ENCODE measurements at regions not wholly inside any gene's neighbourhood (a gene's known extent, or its start where the extent isn't known, plus 50 kb on each side); places are given as distances from the start of the nearest gene placed in this dataset.

DNA sequence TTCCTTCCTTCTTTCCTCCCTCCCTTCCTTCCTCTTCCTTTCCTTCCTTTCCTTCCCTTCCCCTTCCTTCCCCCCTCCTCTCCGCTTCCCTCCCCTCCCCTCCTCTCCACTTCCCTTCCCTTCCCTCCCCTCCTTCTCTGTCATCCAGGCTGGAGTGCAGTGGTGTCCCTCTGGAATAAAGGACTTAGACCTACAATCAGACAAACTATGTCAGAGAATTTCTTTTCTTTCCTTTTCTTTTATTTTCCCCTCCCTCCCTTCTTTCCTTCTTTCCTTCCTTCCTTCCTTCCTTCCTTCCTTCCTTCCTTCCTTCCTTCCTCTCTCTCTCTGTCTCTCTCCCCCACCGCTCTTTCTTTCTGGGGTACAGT is 242.2 kb downstream of the GATA3 start:
- no peak overlapping the region for H3K27ac ChIP-seq
- intact Hi-C loops (cut with DNase I), result no loop called here
- H3K36me3 ChIP-seq, result no peaks in the 10 kb centered on the region
- WGBS, 2 donors, result 77 to 83% methylated on average over 2 of the region's 2 CpGs
- TF ChIP-seq POLR2A (IDR thresholded peaks at IDR 0.05), result no peak
- TF ChIP-seq, protein P1, sequence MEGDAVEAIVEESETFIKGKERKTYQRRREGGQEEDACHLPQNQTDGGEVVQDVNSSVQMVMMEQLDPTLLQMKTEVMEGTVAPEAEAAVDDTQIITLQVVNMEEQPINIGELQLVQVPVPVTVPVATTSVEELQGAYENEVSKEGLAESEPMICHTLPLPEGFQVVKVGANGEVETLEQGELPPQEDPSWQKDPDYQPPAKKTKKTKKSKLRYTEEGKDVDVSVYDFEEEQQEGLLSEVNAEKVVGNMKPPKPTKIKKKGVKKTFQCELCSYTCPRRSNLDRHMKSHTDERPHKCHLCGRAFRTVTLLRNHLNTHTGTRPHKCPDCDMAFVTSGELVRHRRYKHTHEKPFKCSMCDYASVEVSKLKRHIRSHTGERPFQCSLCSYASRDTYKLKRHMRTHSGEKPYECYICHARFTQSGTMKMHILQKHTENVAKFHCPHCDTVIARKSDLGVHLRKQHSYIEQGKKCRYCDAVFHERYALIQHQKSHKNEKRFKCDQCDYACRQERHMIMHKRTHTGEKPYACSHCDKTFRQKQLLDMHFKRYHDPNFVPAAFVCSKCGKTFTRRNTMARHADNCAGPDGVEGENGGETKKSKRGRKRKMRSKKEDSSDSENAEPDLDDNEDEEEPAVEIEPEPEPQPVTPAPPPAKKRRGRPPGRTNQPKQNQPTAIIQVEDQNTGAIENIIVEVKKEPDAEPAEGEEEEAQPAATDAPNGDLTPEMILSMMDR (IDR thresholded peaks at IDR 0.05), result no peak
- H3K27me3 ChIP-seq, result peaks cover 0 to 33% (median 0%) of the 10 kb centered on the region in 4 donors
- DNase-seq, result no peak
- no peak overlapping the region for H3K4me3 ChIP-seq
- no peaks in the 10 kb centered on the region for H3K9me3 ChIP-seq
- H3K4me1 ChIP-seq, result peaks cover 0 to 10% (median 0%) of the 10 kb centered on the region in 3 donors

DNA sequence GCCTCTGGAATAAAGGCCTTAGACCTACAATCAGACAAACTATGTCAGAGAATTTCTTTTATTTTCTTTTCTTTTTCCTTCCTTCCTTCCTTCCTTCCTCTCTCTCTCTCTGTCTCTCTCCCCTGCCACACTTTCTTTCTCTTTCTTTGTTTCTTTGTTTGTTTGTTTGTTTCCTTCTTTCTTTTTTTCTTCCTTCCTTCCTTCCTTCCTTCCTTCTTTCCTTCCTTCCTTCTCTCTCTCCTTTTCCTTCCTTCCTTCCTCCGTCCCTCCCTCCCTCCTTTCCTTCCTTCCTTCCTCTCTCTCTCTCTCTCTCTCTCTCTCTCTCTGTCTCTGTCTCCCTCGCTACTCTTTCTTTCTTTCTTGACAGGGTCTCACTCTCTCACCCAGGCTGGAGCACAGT is 242.6 kb downstream of the GATA3 start:
- H3K9me3 ChIP-seq, result no peaks in the 10 kb centered on the region
- DNase-seq, result no peak
- peaks cover 0 to 33% (median 0%) of the 10 kb centered on the region in 4 donors for H3K27me3 ChIP-seq
- no peaks in the 10 kb centered on the region for H3K36me3 ChIP-seq
- peaks cover 0 to 14% (median 0%) of the 10 kb centered on the region in 3 donors for H3K4me1 ChIP-seq
- WGBS, 2 donors, result 86 to 100% methylated on average over 2 of the region's 2 CpGs
- no peak for TF ChIP-seq POLR2A (IDR thresholded peaks at IDR 0.05)
- TF ChIP-seq, protein P1 (IDR thresholded peaks at IDR 0.05), result no peak
- no peak overlapping the region for H3K27ac ChIP-seq
- intact Hi-C loops (cut with DNase I), result no loop called here
- no peak overlapping the region for H3K4me3 ChIP-seq

DNA sequence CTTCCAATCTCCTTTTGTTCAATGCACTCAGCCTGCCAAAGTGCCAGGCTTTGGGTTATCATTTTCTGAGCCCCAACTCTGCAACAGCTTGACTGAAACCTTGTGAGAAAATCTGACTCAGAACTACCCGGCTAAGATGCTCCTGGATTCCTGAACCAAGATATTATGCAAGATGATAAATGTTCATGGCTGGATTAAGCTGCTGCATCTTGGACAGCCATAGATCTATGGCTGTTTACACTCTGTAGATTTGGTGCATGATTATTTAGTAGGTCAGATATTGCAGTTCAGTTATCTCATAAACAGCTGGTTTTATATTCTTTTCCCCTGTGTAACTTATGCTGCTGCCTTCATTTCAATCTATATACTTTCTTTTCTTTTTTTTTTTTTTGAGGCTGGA is 243.5 kb downstream of the GATA3 start:
- peaks cover 0 to 19% (median 0%) of the 10 kb centered on the region in 3 donors for H3K4me1 ChIP-seq
- H3K27ac ChIP-seq, result no peak overlapping the region
- H3K9me3 ChIP-seq, result no peaks in the 10 kb centered on the region
- WGBS, 2 donors, result 22 to 60% methylated on average over 1 of the region's 1 CpG
- DNase-seq, result no peak
- H3K4me3 ChIP-seq, result no peak overlapping the region
- intact Hi-C loops (cut with DNase I), result no loop called here
- no peaks in the 10 kb centered on the region for H3K36me3 ChIP-seq
- H3K27me3 ChIP-seq, result peaks cover 0 to 34% (median 0%) of the 10 kb centered on the region in 4 donors
- TF ChIP-seq, protein P1 (IDR thresholded peaks at IDR 0.05), result no peak
- no peak for TF ChIP-seq POLR2A (IDR thresholded peaks at IDR 0.05)

DNA sequence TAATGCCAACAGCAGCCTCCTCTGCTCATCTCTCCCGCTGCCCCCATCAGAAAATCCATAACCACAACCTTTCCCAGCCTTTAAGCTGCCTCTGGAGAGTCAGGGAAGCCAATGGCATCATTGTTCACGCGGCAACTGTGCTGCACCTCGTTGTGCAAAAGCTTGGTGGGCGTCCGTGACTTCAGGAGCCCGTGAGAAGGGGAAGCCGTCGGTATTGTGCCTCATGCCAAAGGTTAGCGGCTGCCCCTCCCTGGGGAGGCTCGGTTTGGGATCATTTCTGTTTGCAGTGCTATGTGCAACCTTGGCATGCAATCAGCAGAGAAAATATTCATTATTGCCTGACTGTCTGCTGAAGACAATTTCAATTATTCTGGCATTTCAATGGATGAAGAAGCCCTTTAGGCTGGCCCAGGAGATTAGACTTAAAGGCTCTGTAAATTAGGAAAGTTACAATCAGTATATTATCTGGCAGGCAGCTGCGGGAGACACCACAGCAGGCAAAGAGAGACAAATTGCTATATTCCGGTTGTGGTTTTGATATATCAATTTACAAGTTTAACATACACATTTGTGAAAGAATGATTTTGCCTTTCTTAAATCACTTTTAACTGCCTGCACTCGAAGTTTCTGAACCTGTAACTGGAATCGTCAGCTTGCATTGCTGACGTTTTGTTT is 244.5 kb downstream of the GATA3 start:
- Histone ChIP-seq H3K36me3 (no peaks in the 10 kb centered on the region), H3K4me3 (no peak overlapping the region), H3K27ac (no peak overlapping the region), H3K9me3 (no peaks in the 10 kb centered on the region), H3K27me3 (peaks cover 0 to 41% (median 0%) of the 10 kb centered on the region in 4 donors), H3K4me1 (peaks cover 0 to 19% (median 0%) of the 10 kb centered on the region in 3 donors)
- 65 to 66% methylated on average over 13 of the region's 16 CpGs for WGBS, 2 donors
- TF ChIP-seq POLR2A (IDR thresholded peaks at IDR 0.05), result no peak
- TF ChIP-seq, protein P1 (IDR thresholded peaks at IDR 0.05), result no peak
- intact Hi-C loops (cut with DNase I), result no loop called here
- DNase-seq, result no peak

DNA sequence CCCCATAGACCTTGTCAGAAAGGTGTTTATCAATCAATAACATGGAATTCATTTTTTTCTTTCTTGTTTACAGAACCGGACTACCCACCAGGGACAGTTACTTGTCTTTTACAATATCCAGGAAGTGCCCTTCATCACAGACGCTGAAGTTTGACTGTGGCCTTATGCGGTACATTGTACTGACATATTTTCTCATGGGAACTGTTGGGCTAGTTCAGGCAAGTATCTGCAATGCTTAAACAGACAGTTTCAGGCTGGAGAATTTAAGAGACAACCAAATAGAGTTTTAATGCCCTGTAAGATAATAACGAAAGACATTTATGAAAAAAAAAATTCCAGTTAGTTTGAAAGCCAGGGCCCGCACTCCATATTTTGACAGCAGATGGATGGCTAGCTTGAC is 246.4 kb downstream of the GATA3 start:
- WGBS, 2 donors, result 36 to 43% methylated on average over 5 of the region's 5 CpGs
- H3K4me1 ChIP-seq, result peaks cover 0 to 19% (median 0%) of the 10 kb centered on the region in 3 donors
- H3K27ac ChIP-seq, result no peak overlapping the region
- H3K4me3 ChIP-seq, result no peak overlapping the region
- peaks cover 0 to 29% (median 0%) of the 10 kb centered on the region in 4 donors for H3K27me3 ChIP-seq
- no peak for TF ChIP-seq POLR2A (IDR thresholded peaks at IDR 0.05)
- DNase-seq, result no peak
- intact Hi-C loops (cut with DNase I), result no loop called here
- no peaks in the 10 kb centered on the region for H3K36me3 ChIP-seq
- no peaks in the 10 kb centered on the region for H3K9me3 ChIP-seq

Measured in esophagus squamous epithelium (tissue), 5 donors.